Muscle layer of colon (tissue), 2 donors: ENCODE measurements at regions not wholly inside any gene's neighbourhood (a gene's known extent, or its start where the extent isn't known, plus 50 kb on each side); places are given as distances from the start of the nearest gene placed in this dataset.

Experiments used
- H3K27ac ChIP-seq: one replicate; pipeline ENCODE4 v1.7.0; 2013; ENCODE audit warnings: low read depth, mild to moderate bottlenecking, low read length, moderate library complexity
- H3K27me3 ChIP-seq, 2 donors: one replicate each; pipeline ENCODE4 v1.7.0; 2013; ENCODE audit warnings: low read length in 2 of 2, mild to moderate bottlenecking in 2 of 2; ENCODE audit not compliant: insufficient read depth in 2 of 2, control insufficient read depth in 1 of 2
- H3K36me3 ChIP-seq: one replicate; pipeline ENCODE4 v1.7.0; 2013; ENCODE audit warnings: mild to moderate bottlenecking, low read length; ENCODE audit not compliant: insufficient read depth
- H3K4me1 ChIP-seq: one replicate; pipeline ENCODE4 v1.7.0; 2013; ENCODE audit warnings: mild to moderate bottlenecking, low read length; ENCODE audit not compliant: insufficient read depth
- H3K4me3 ChIP-seq, 2 donors: one replicate each; pipeline ENCODE4 v1.7.0; 2013; ENCODE audit warnings: low read length in 2 of 2, low read depth in 1 of 2, mild to moderate bottlenecking in 1 of 2, moderate library complexity in 1 of 2
- H3K9ac ChIP-seq: one replicate; pipeline ENCODE4 v1.7.0; 2013; ENCODE audit warnings: low read length
- H3K9me3 ChIP-seq: one replicate; pipeline ENCODE4 v1.7.0; 2013; ENCODE audit warnings: mild to moderate bottlenecking, low read length
- donor health status: abdominal sarcoma.
- donor health status: Adenocarcinoma of cecum.

GRCh38 chr20:22001886-22002285 lies 296.4 kb downstream of the PAX1 start:
- H3K4me1 ChIP-seq, result no peaks in the 10 kb centered on the region
- H3K4me3 ChIP-seq, result no peak overlapping the region
- H3K27ac ChIP-seq, result no peak overlapping the region
- H3K9me3 ChIP-seq, result no peaks in the 10 kb centered on the region
- no peaks in the 10 kb centered on the region for H3K36me3 ChIP-seq
- H3K9ac ChIP-seq, result no peak overlapping the region
- H3K27me3 ChIP-seq, result no peaks in the 10 kb centered on the region

- H3K4me1 ChIP-seq, result no peaks in the 10 kb centered on the region
- H3K36me3 ChIP-seq, result no peaks in the 10 kb centered on the region
- H3K4me3 ChIP-seq, result no peak overlapping the region
- H3K9ac ChIP-seq, result no peak overlapping the region
- no peaks in the 10 kb centered on the region for H3K9me3 ChIP-seq
- H3K27ac ChIP-seq, result no peak overlapping the region
- no peaks in the 10 kb centered on the region for H3K27me3 ChIP-seq
These were observed 290.0 kb downstream of the PAX1 start for GRCh38 chr20:21995461-21995860.

GRCh38 chr20:21994203-21994602 lies 288.7 kb downstream of the PAX1 start:
- no peaks in the 10 kb centered on the region for H3K9me3 ChIP-seq
- H3K4me1 ChIP-seq, result no peaks in the 10 kb centered on the region
- no peak overlapping the region for H3K4me3 ChIP-seq
- no peaks in the 10 kb centered on the region for H3K27me3 ChIP-seq
- no peak overlapping the region for H3K9ac ChIP-seq
- H3K36me3 ChIP-seq, result no peaks in the 10 kb centered on the region
- H3K27ac ChIP-seq, result no peak overlapping the region

GRCh38 chr20:21982559-21982958 lies 277.1 kb downstream of the PAX1 start:
- no peaks in the 10 kb centered on the region for H3K36me3 ChIP-seq
- H3K27ac ChIP-seq, result no peak overlapping the region

GRCh38 chr20:21981597-21982344 lies 276.3 kb downstream of the PAX1 start:
- Histone ChIP-seq H3K4me3 (no peak overlapping the region), H3K27me3 (no peaks in the 10 kb centered on the region), H3K9ac (no peak overlapping the region), H3K36me3 (no peaks in the 10 kb centered on the region), H3K27ac (no peak overlapping the region), H3K9me3 (no peaks in the 10 kb centered on the region), H3K4me1 (no peaks in the 10 kb centered on the region)

More at GRCh38 chr20:21982559-21982958, 277.1 kb downstream of the PAX1 start:
- H3K4me3 ChIP-seq, result no peak overlapping the region
- H3K9me3 ChIP-seq, result no peaks in the 10 kb centered on the region
- H3K4me1 ChIP-seq, result no peaks in the 10 kb centered on the region
- H3K9ac ChIP-seq, result no peak overlapping the region
- no peaks in the 10 kb centered on the region for H3K27me3 ChIP-seq

GRCh38 chr20:21981179-21981578 lies 275.7 kb downstream of the PAX1 start:
- no peak overlapping the region for H3K27ac ChIP-seq
- no peak overlapping the region for H3K4me3 ChIP-seq
- no peaks in the 10 kb centered on the region for H3K4me1 ChIP-seq
- no peaks in the 10 kb centered on the region for H3K27me3 ChIP-seq
- H3K9me3 ChIP-seq, result no peaks in the 10 kb centered on the region
- no peak overlapping the region for H3K9ac ChIP-seq
- H3K36me3 ChIP-seq, result no peaks in the 10 kb centered on the region

- no peaks in the 10 kb centered on the region for H3K4me1 ChIP-seq
These were observed 266.0 kb downstream of the PAX1 start for GRCh38 chr20:21971436-21971835.

GRCh38 chr20:21968486-21968885 lies 263.0 kb downstream of the PAX1 start:
- Histone ChIP-seq H3K36me3 (no peaks in the 10 kb centered on the region), H3K4me3 (no peak overlapping the region), H3K27me3 (no peaks in the 10 kb centered on the region), H3K9ac (no peak overlapping the region), H3K4me1 (no peaks in the 10 kb centered on the region), H3K27ac (no peak overlapping the region), H3K9me3 (no peaks in the 10 kb centered on the region)

More at GRCh38 chr20:21971436-21971835, 266.0 kb downstream of the PAX1 start:
- Histone ChIP-seq H3K27ac (no peak overlapping the region), H3K4me3 (no peak overlapping the region), H3K9me3 (no peaks in the 10 kb centered on the region), H3K9ac (no peak overlapping the region), H3K27me3 (no peaks in the 10 kb centered on the region), H3K36me3 (no peaks in the 10 kb centered on the region)

- no peak overlapping the region for H3K27ac ChIP-seq
- no peaks in the 10 kb centered on the region for H3K9me3 ChIP-seq
- H3K4me3 ChIP-seq, result no peak overlapping the region
- H3K27me3 ChIP-seq, result no peaks in the 10 kb centered on the region
- no peaks in the 10 kb centered on the region for H3K36me3 ChIP-seq
- H3K4me1 ChIP-seq, result no peaks in the 10 kb centered on the region
- no peak overlapping the region for H3K9ac ChIP-seq
These were observed 262.0 kb downstream of the PAX1 start for GRCh38 chr20:21967481-21967880.

GRCh38 chr20:21956591-21956990 lies 251.1 kb downstream of the PAX1 start:
- Histone ChIP-seq H3K36me3 (no peaks in the 10 kb centered on the region), H3K9ac (no peak overlapping the region)

GRCh38 chr20:21947406-21947805 lies 241.9 kb downstream of the PAX1 start:
- no peaks in the 10 kb centered on the region for H3K36me3 ChIP-seq
- peaks cover 10% of the 10 kb centered on the region for H3K4me1 ChIP-seq
- H3K27ac ChIP-seq, result no peak overlapping the region
- no peak overlapping the region for H3K4me3 ChIP-seq
- H3K9ac ChIP-seq, result no peak overlapping the region
- no peaks in the 10 kb centered on the region for H3K27me3 ChIP-seq
- no peaks in the 10 kb centered on the region for H3K9me3 ChIP-seq

More at GRCh38 chr20:21956591-21956990, 251.1 kb downstream of the PAX1 start:
- no peak overlapping the region for H3K4me3 ChIP-seq
- no peaks in the 10 kb centered on the region for H3K4me1 ChIP-seq
- H3K27ac ChIP-seq, result no peak overlapping the region
- no peaks in the 10 kb centered on the region for H3K9me3 ChIP-seq
- H3K27me3 ChIP-seq, result no peaks in the 10 kb centered on the region

GRCh38 chr20:21944227-21944626 lies 238.8 kb downstream of the PAX1 start:
- H3K9me3 ChIP-seq, result no peaks in the 10 kb centered on the region
- no peaks in the 10 kb centered on the region for H3K27me3 ChIP-seq
- H3K4me1 ChIP-seq, result peaks cover 10% of the 10 kb centered on the region
- no peak overlapping the region for H3K27ac ChIP-seq
- no peaks in the 10 kb centered on the region for H3K36me3 ChIP-seq
- H3K4me3 ChIP-seq, result no peak overlapping the region
- no peak overlapping the region for H3K9ac ChIP-seq
